ENCODE measurements at regions not wholly inside any gene's neighbourhood (a gene's known extent, or its start where the extent isn't known, plus 50 kb on each side); places are given as distances from the start of the nearest gene placed in this dataset.

DNA sequence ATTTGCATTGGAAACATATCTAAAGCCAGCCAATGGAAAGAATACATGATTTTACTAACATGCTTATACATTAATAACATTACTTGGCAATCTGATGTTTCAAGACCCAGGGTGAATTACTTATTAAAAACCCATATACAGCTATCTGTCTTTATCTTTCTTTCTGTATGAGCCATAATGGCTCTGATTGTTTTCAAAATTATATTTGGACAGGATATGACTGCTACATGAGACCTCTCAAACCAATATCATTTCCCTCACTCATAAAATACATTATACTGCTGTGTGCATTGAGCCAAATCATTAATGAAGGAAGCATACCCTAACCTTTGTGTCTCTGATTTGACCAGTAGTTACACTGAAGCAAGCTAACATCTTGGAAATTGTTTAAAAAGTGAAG is 205.9 kb upstream of the DPYD start:
- TF ChIP-seq EZH2 (IDR thresholded peaks at IDR 0.05; ENCODE audit: low read length, unreplicated experiment) (no peak), EZH2phosphoT487 (IDR thresholded peaks at IDR 0.05; ENCODE audit: borderline replicate concordance, low read length) (no peak), CTCF (conservative IDR thresholded peaks at IDR 0.05; ENCODE audit: low read depth, low read length) (no peak)
- CTCF ChIA-PET, result no interaction called here
- H3K9ac ChIP-seq (ENCODE audit: low read length), result no peak overlapping the region
- H3K27ac ChIP-seq (ENCODE audit: low read length), result peak overlapping the region; percentile 60
- intact Hi-C loops (cut with micrococcal nuclease), result loop anchor here (2.0 kb wide), 1 partner anchor 204 kb away; no protein-coding TSS in a partner anchor
- peak; percentile 67 for DNase-seq
- H3K79me2 ChIP-seq (ENCODE audit: low read length), result no peaks in the 10 kb centered on the region
- H3K4me3 ChIP-seq (ENCODE audit: low read length), result no peak overlapping the region
- no peaks in the 10 kb centered on the region for H4K20me1 ChIP-seq (ENCODE audit: low read length)
- POLR2A ChIA-PET (ENCODE audit: unreplicated experiment), result interaction anchor here (0.5 kb wide), 1 partner anchor 262 kb away, joined by 3 read pairs; no protein-coding TSS in a partner anchor
- H2AFZ ChIP-seq (ENCODE audit: low read length), result no peak overlapping the region
- H3K9me3 ChIP-seq (ENCODE audit: low read length), result no peaks in the 10 kb centered on the region
- peak overlapping the region; percentile 30 for H3K4me2 ChIP-seq (ENCODE audit: low read length)
- H3K4me1 ChIP-seq (ENCODE audit: insufficient read depth, low read length), result peaks cover 17% of the 10 kb centered on the region
- H3K9me2 ChIP-seq (replicated peaks; ENCODE audit: low read length), result no peaks in the 10 kb centered on the region; the same call in 1 of the 2 replicates
- ATAC-seq, result peak; percentile 96
- H3K27me3 ChIP-seq (ENCODE audit: low read length), result no peaks in the 10 kb centered on the region
- no peaks in the 10 kb centered on the region for H3K36me3 ChIP-seq (ENCODE audit: low read depth, low read length)
- no TSS peak for BruUV-seq (replicated peaks)
- H3F3A ChIP-seq (ENCODE audit: low read length, unreplicated experiment), result no peaks in the 10 kb centered on the region

GRCh38 chr1:98121646-98122045 is 200.8 kb upstream of the DPYD start:
- no peaks in the 10 kb centered on the region for H4K20me1 ChIP-seq (ENCODE audit: low read length)
- H3K9ac ChIP-seq (ENCODE audit: low read length), result no peak overlapping the region
- H3K9me2 ChIP-seq (replicated peaks; ENCODE audit: low read length), result no peaks in the 10 kb centered on the region; the same call in 1 of the 2 replicates
- DNase-seq (peak; percentile 16), ATAC-seq (no peak; the same call in 1 of the 2 replicates)
- H3K9me3 ChIP-seq (ENCODE audit: low read length), result no peaks in the 10 kb centered on the region
- BruUV-seq (replicated peaks), result no TSS peak
- H3K36me3 ChIP-seq (ENCODE audit: low read depth, low read length), result no peaks in the 10 kb centered on the region
- no peak overlapping the region for H3K27ac ChIP-seq (ENCODE audit: low read length)
- H3F3A ChIP-seq (ENCODE audit: low read length, unreplicated experiment), result no peaks in the 10 kb centered on the region
- H3K4me1 ChIP-seq (ENCODE audit: insufficient read depth, low read length), result peaks cover 6% of the 10 kb centered on the region
- POLR2A ChIA-PET (ENCODE audit: unreplicated experiment), result no interaction called here
- no peaks in the 10 kb centered on the region for H3K79me2 ChIP-seq (ENCODE audit: low read length)
- no peak overlapping the region for H3K4me3 ChIP-seq (ENCODE audit: low read length)
- H3K4me2 ChIP-seq (ENCODE audit: low read length), result no peak overlapping the region
- CTCF ChIA-PET, result no interaction called here
- no peak overlapping the region for H2AFZ ChIP-seq (ENCODE audit: low read length)
- TF ChIP-seq CTCF (conservative IDR thresholded peaks at IDR 0.05; ENCODE audit: low read depth, low read length) (no peak), EZH2phosphoT487 (IDR thresholded peaks at IDR 0.05; ENCODE audit: borderline replicate concordance, low read length) (no peak), EZH2 (IDR thresholded peaks at IDR 0.05; ENCODE audit: low read length, unreplicated experiment) (no peak)
- no peaks in the 10 kb centered on the region for H3K27me3 ChIP-seq (ENCODE audit: low read length)
- intact Hi-C loops (cut with micrococcal nuclease), result no loop called here

DNA sequence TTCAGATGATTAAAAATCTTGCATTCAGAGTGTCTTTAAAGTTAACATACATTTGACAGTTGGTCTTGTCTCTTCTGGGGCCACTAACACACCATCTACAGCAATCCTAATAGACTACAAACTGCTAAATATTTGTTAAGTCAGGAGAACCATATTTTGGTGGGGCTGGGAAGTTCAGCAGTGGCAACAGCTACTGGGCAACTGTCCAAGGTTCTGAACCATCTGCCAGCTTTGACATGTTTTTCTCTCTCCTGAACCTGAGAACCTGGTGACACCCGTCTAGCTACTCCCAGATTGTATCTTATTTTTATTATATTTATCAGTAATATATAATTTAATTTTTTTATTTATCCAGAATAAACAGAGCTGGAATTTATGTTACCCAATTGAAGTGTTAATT is 199.0 kb upstream of the DPYD start:
- ATAC-seq (no peak), DNase-seq (peak; percentile 62)
- TF ChIP-seq EZH2 (IDR thresholded peaks at IDR 0.05; ENCODE audit: low read length, unreplicated experiment) (no peak), CTCF (conservative IDR thresholded peaks at IDR 0.05; ENCODE audit: low read depth, low read length) (no peak), EZH2phosphoT487 (IDR thresholded peaks at IDR 0.05; ENCODE audit: borderline replicate concordance, low read length) (no peak)
- no peaks in the 10 kb centered on the region for H3K9me3 ChIP-seq (ENCODE audit: low read length)
- no peaks in the 10 kb centered on the region for H3F3A ChIP-seq (ENCODE audit: low read length, unreplicated experiment)
- no peaks in the 10 kb centered on the region for H4K20me1 ChIP-seq (ENCODE audit: low read length)
- BruUV-seq (replicated peaks), result no TSS peak
- H3K79me2 ChIP-seq (ENCODE audit: low read length), result no peaks in the 10 kb centered on the region
- H2AFZ ChIP-seq (ENCODE audit: low read length), result no peak overlapping the region
- POLR2A ChIA-PET (ENCODE audit: unreplicated experiment), result no interaction called here
- CTCF ChIA-PET, result no interaction called here
- no peak overlapping the region for H3K4me3 ChIP-seq (ENCODE audit: low read length)
- H3K27ac ChIP-seq (ENCODE audit: low read length), result no peak overlapping the region
- H3K9me2 ChIP-seq (replicated peaks; ENCODE audit: low read length), result no peaks in the 10 kb centered on the region
- no peaks in the 10 kb centered on the region for H3K27me3 ChIP-seq (ENCODE audit: low read length)
- intact Hi-C loops (cut with micrococcal nuclease), result no loop called here
- no peak overlapping the region for H3K9ac ChIP-seq (ENCODE audit: low read length)
- no peaks in the 10 kb centered on the region for H3K36me3 ChIP-seq (ENCODE audit: low read depth, low read length)
- H3K4me1 ChIP-seq (ENCODE audit: insufficient read depth, low read length), result no peaks in the 10 kb centered on the region
- no peak overlapping the region for H3K4me2 ChIP-seq (ENCODE audit: low read length)
